Endothelial cell (in vitro differentiated cells): ENCODE measurements at regions not wholly inside any gene's neighbourhood (a gene's known extent, or its start where the extent isn't known, plus 50 kb on each side); places are given as distances from the start of the nearest gene placed in this dataset.

ENCODE experiments used
- DNase-seq: peaks from one replicate; pipeline ENCODE4 v3.0.0; 2021; ENCODE audit warnings: low spot score
- H3K27ac Mint-ChIP-seq: one replicate; pipeline ENCODE4 v1.8.0; 2021; ENCODE audit warnings: mixed read lengths, inconsistent platforms; ENCODE audit not compliant: unreplicated experiment
- H3K27me3 Mint-ChIP-seq: one replicate; pipeline ENCODE4 v1.8.0; 2021; ENCODE audit warnings: mild to moderate bottlenecking, moderate library complexity, mixed read lengths, inconsistent platforms; ENCODE audit not compliant: unreplicated experiment
- H3K36me3 Mint-ChIP-seq: one replicate; pipeline ENCODE4 v1.8.0; 2021; ENCODE audit warnings: mild to moderate bottlenecking, low read depth, mixed read lengths, inconsistent platforms; ENCODE audit not compliant: unreplicated experiment
- H3K4me1 Mint-ChIP-seq: one replicate; pipeline ENCODE4 v1.8.0; 2021; ENCODE audit warnings: mild to moderate bottlenecking, mixed read lengths, inconsistent platforms; ENCODE audit not compliant: unreplicated experiment
- H3K4me3 Mint-ChIP-seq: one replicate; pipeline ENCODE4 v1.8.0; 2021; ENCODE audit warnings: mild to moderate bottlenecking, mixed read lengths, inconsistent platforms; ENCODE audit not compliant: unreplicated experiment
- H3K9me3 Mint-ChIP-seq: one replicate; pipeline ENCODE4 v1.8.0; 2021; ENCODE audit warnings: mixed read lengths, inconsistent platforms; ENCODE audit not compliant: unreplicated experiment
- CTCF ChIP-seq: fragments of 200-600 bp; sonication (generic); IDR thresholded peaks from one replicate; pipeline ENCODE4 v1.5.0; 2021; ENCODE audit warnings: antibody characterized with exemption; ENCODE audit not compliant: unreplicated experiment

GRCh38 chr2:133957724-133958480, 296.0 kb upstream of the MGAT5 start:
- H3K36me3 Mint-ChIP-seq: no peaks in the 10 kb centered on the region
- H3K27ac Mint-ChIP-seq: no peak overlapping the region
- no peak overlapping the region for H3K4me3 Mint-ChIP-seq
- H3K4me1 Mint-ChIP-seq: no peaks in the 10 kb centered on the region
- H3K9me3 Mint-ChIP-seq: no peaks in the 10 kb centered on the region
- no peak for DNase-seq
- H3K27me3 Mint-ChIP-seq: no peaks in the 10 kb centered on the region
- no peak for TF ChIP-seq CTCF

- Mint-ChIP-seq H3K27ac (no peak overlapping the region), H3K36me3 (no peaks in the 10 kb centered on the region), H3K27me3 (no peaks in the 10 kb centered on the region), H3K4me3 (no peak overlapping the region), H3K9me3 (no peaks in the 10 kb centered on the region), H3K4me1 (no peaks in the 10 kb centered on the region)
- DNase-seq: no peak
- no peak for TF ChIP-seq CTCF
Measured at GRCh38 chr2:133959066-133959465, 294.8 kb upstream of the MGAT5 start.

- H3K4me3 Mint-ChIP-seq: no peak overlapping the region
- no peak overlapping the region for H3K27ac Mint-ChIP-seq
- H3K4me1 Mint-ChIP-seq: peaks cover 9% of the 10 kb centered on the region
- peaks cover under 1% of the 10 kb centered on the region for H3K27me3 Mint-ChIP-seq
- no peak for DNase-seq
- H3K36me3 Mint-ChIP-seq: no peaks in the 10 kb centered on the region
- TF ChIP-seq CTCF: no peak
- no peaks in the 10 kb centered on the region for H3K9me3 Mint-ChIP-seq
Measured at GRCh38 chr2:133966720-133967304, 287.1 kb upstream of the MGAT5 start.

DNA sequence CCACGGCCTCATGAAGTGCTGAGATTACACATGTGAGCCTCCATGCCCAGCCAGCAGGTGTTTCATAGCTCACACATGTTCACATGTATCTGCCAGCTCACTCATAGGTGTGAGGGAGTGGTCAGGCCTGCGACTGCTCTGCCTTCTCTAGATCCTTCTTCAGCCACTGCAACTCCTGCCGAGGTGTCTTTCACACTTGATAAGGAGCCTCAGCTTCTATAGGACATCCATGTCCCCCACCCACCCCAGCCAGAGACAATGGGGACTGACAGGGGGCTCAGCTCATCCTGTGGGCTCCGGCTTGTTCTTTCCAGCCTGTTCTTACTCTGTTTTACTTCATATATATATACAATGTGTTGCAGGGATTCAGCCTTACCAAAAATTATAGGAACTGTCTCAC, 286.5 kb upstream of the MGAT5 start:
- Mint-ChIP-seq H3K4me3 (no peak overlapping the region), H3K36me3 (no peaks in the 10 kb centered on the region), H3K4me1 (peaks cover 9% of the 10 kb centered on the region), H3K27me3 (peaks cover 3% of the 10 kb centered on the region), H3K27ac (no peak overlapping the region), H3K9me3 (no peaks in the 10 kb centered on the region)
- no peak for DNase-seq
- no peak for TF ChIP-seq CTCF

GRCh38 chr2:133968446-133968845, 285.4 kb upstream of the MGAT5 start:
- no peak overlapping the region for H3K27ac Mint-ChIP-seq
- no peaks in the 10 kb centered on the region for H3K9me3 Mint-ChIP-seq
- no peak for DNase-seq
- TF ChIP-seq CTCF: no peak
- H3K36me3 Mint-ChIP-seq: no peaks in the 10 kb centered on the region
- H3K4me3 Mint-ChIP-seq: no peak overlapping the region
- peaks cover 9% of the 10 kb centered on the region for H3K4me1 Mint-ChIP-seq
- peaks cover 3% of the 10 kb centered on the region for H3K27me3 Mint-ChIP-seq
